ENCODE measurements at regions not wholly inside any gene's neighbourhood (a gene's known extent, or its start where the extent isn't known, plus 50 kb on each side); places are given as distances from the start of the nearest gene placed in this dataset.

GRCh38 chr3:65109966-65110500, 422.2 kb upstream of the ADAMTS9 start:
- Histone ChIP-seq H3K4me3 (ENCODE audit: low read depth, low read length) (no peak overlapping the region), H3K36me3 (ENCODE audit: control insufficient read depth, insufficient read depth, low read length) (no peaks in the 10 kb centered on the region), H3K27me3 (ENCODE audit: control insufficient read depth, insufficient read depth, low read length) (no peaks in the 10 kb centered on the region)
- FAIRE-seq (no peak), DNase-seq (ENCODE audit: low read depth) (no peak)
- TF ChIP-seq, protein P1, sequence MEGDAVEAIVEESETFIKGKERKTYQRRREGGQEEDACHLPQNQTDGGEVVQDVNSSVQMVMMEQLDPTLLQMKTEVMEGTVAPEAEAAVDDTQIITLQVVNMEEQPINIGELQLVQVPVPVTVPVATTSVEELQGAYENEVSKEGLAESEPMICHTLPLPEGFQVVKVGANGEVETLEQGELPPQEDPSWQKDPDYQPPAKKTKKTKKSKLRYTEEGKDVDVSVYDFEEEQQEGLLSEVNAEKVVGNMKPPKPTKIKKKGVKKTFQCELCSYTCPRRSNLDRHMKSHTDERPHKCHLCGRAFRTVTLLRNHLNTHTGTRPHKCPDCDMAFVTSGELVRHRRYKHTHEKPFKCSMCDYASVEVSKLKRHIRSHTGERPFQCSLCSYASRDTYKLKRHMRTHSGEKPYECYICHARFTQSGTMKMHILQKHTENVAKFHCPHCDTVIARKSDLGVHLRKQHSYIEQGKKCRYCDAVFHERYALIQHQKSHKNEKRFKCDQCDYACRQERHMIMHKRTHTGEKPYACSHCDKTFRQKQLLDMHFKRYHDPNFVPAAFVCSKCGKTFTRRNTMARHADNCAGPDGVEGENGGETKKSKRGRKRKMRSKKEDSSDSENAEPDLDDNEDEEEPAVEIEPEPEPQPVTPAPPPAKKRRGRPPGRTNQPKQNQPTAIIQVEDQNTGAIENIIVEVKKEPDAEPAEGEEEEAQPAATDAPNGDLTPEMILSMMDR (IDR thresholded peaks at IDR 0.05; ENCODE audit: insufficient read depth, low read length, severe bottlenecking), result no peak

GRCh38 chr3:65107174-65107573, 419.4 kb upstream of the ADAMTS9 start:
- Histone ChIP-seq H3K4me3 (ENCODE audit: low read depth, low read length) (no peak overlapping the region), H3K27me3 (ENCODE audit: control insufficient read depth, insufficient read depth, low read length) (no peaks in the 10 kb centered on the region), H3K36me3 (ENCODE audit: control insufficient read depth, insufficient read depth, low read length) (no peaks in the 10 kb centered on the region)
- FAIRE-seq (no peak), DNase-seq (ENCODE audit: low read depth) (no peak)
- TF ChIP-seq, protein P1 (IDR thresholded peaks at IDR 0.05; ENCODE audit: insufficient read depth, low read length, severe bottlenecking), result no peak

GRCh38 chr3:65101450-65101849, 413.6 kb upstream of the ADAMTS9 start:
- Histone ChIP-seq H3K36me3 (ENCODE audit: control insufficient read depth, insufficient read depth, low read length) (no peaks in the 10 kb centered on the region), H3K4me3 (ENCODE audit: low read depth, low read length) (no peak overlapping the region), H3K27me3 (ENCODE audit: control insufficient read depth, insufficient read depth, low read length) (no peaks in the 10 kb centered on the region)
- FAIRE-seq (no peak), DNase-seq (ENCODE audit: low read depth) (no peak)
- TF ChIP-seq, protein P1 (IDR thresholded peaks at IDR 0.05; ENCODE audit: insufficient read depth, low read length, severe bottlenecking), result no peak

- Histone ChIP-seq H3K27me3 (ENCODE audit: control insufficient read depth, insufficient read depth, low read length) (no peaks in the 10 kb centered on the region), H3K36me3 (ENCODE audit: control insufficient read depth, insufficient read depth, low read length) (no peaks in the 10 kb centered on the region), H3K4me3 (ENCODE audit: low read depth, low read length) (no peak overlapping the region)
- TF ChIP-seq, protein P1 (IDR thresholded peaks at IDR 0.05; ENCODE audit: insufficient read depth, low read length, severe bottlenecking), result no peak
- DNase-seq (ENCODE audit: low read depth), result no peak
- FAIRE-seq, result no peak
Observed at GRCh38 chr3:65098400-65098799, 410.6 kb upstream of the ADAMTS9 start.

DNA sequence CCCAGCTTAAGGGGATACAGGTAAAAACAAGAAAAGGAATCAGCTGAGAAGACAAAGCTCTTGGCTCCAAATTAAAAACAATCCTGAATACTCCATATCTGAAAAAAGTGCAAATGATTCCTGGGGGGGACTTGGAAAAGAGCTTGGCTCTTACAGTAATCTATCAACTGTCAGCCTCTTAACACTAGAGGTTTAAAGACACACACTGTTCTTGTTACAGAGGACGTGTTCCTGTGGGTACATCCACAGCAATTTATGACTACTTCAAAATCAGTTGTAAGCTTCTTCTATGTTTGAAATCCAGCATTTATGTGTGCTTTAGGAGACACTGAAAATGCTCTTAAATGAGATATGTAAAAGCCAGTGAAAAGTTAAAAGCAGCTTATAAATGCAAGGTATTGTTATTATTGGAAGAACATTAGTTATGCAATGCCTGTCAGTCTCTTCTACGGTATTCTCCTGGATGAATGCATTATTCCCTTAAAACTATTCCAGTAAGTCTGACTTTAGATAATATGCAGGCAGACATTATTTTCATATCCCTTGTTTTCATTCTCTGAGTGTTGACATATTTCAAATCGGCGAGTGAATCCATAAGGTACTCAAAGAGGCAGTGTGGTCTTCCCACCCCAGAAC, 408.4 kb upstream of the ADAMTS9 start:
- FAIRE-seq, result no peak
- no peak overlapping the region for H3K4me3 ChIP-seq (ENCODE audit: low read depth, low read length)
- no peak for DNase-seq (ENCODE audit: low read depth)
- H3K36me3 ChIP-seq (ENCODE audit: control insufficient read depth, insufficient read depth, low read length), result no peaks in the 10 kb centered on the region
- TF ChIP-seq, protein P1 (IDR thresholded peaks at IDR 0.05; ENCODE audit: insufficient read depth, low read length, severe bottlenecking), result no peak
- H3K27me3 ChIP-seq (ENCODE audit: control insufficient read depth, insufficient read depth, low read length), result no peaks in the 10 kb centered on the region

DNA sequence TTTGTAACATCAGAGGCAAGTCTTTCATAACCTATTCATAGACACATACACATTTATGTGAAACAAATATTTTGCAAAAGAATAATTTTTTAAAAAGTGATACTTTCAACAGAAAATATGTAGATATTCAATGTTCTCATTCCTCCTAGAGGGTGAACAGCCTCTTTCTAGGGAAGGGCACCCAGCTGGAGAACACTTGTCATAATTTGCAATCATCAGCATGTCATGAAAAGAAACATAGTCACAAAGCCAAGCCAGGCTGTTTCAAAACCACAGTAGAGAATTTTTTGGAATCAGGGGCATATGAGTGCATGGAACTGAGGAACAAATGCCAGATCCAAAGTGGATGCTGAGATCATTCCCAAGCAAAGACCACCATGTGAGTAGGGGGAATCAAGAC, 406.9 kb upstream of the ADAMTS9 start:
- H3K27me3 ChIP-seq (ENCODE audit: control insufficient read depth, insufficient read depth, low read length), result no peaks in the 10 kb centered on the region
- no peak overlapping the region for H3K4me3 ChIP-seq (ENCODE audit: low read depth, low read length)
- DNase-seq (ENCODE audit: low read depth), result no peak
- TF ChIP-seq, protein P1 (IDR thresholded peaks at IDR 0.05; ENCODE audit: insufficient read depth, low read length, severe bottlenecking), result no peak
- H3K36me3 ChIP-seq (ENCODE audit: control insufficient read depth, insufficient read depth, low read length), result no peaks in the 10 kb centered on the region
- FAIRE-seq, result no peak

All from bronchial epithelial cell (primary cell).